Right atrium auricular region (tissue), 2 donors: ENCODE measurements at regions not wholly inside any gene's neighbourhood (a gene's known extent, or its start where the extent isn't known, plus 50 kb on each side); places are given as distances from the start of the nearest gene placed in this dataset.
"Not testable (repeated sequence)": the region's sequence is repeated elsewhere in the genome, so short reads cannot be mapped to it uniquely, and the experiment has no call there.

Source experiments
- DNase-seq: peaks from one replicate; pipeline ENCODE4 v3.0.0-alpha.2; 2019; ENCODE audit warnings: low spot score
- H3K27ac ChIP-seq, 2 donors: fragments of 200-600 bp; sonication (generic); 1 replicate in 1 of 2; 2 replicates in 1 of 2; pipeline ENCODE4 v1.5.1; 2016 to 2019
- H3K27me3 ChIP-seq, 2 donors: fragments of 200-600 bp; sonication (generic); one replicate each; pipeline versions ENCODE4 v1.5.1 to v1.6.0; 2017 to 2019
- H3K36me3 ChIP-seq: fragments of 200-600 bp; sonication (generic); one replicate; pipeline ENCODE4 v1.5.1; 2016
- H3K4me1 ChIP-seq, 2 donors: fragments of 200-600 bp; sonication (generic); one replicate each; pipeline versions ENCODE4 v1.5.1 to v1.6.0; 2017 to 2019
- H3K4me3 ChIP-seq, 2 donors: fragments of 200-600 bp; sonication (generic); 1 replicate in 1 of 2; 2 replicates in 1 of 2; pipeline ENCODE4 v1.5.1; 2017 to 2019; ENCODE audit warnings: mild to moderate bottlenecking in 1 of 2, moderate library complexity in 1 of 2
- H3K9me3 ChIP-seq, 2 donors: fragments of 200-600 bp; sonication (generic); one replicate each; pipeline ENCODE4 v1.5.1; 2019
- CTCF ChIP-seq, 2 donors: fragments of 200-600 bp; sonication (generic); IDR thresholded peaks; one replicate each; pipeline ENCODE4 v1.5.1; 2019; ENCODE audit warnings: antibody characterized with exemption in 2 of 2

GRCh38 chr5:116859666-116860320 is 285.2 kb upstream of the SEMA6A start:
- no peak for DNase-seq
- Histone ChIP-seq H3K36me3 (no peaks in the 10 kb centered on the region), H3K4me3 (no peak overlapping the region), H3K9me3 (no peaks in the 10 kb centered on the region), H3K4me1 (no peaks in the 10 kb centered on the region), H3K27me3 (no peaks in the 10 kb centered on the region), H3K27ac (no peak overlapping the region)
- TF ChIP-seq CTCF (IDR thresholded peaks at IDR 0.05) = no peak

GRCh38 chr5:116858705-116859333 is 284.2 kb upstream of the SEMA6A start:
- Histone ChIP-seq H3K9me3 (no peaks in the 10 kb centered on the region), H3K27me3 (no peaks in the 10 kb centered on the region), H3K4me1 (no peaks in the 10 kb centered on the region), H3K36me3 (no peaks in the 10 kb centered on the region), H3K4me3 (no peak overlapping the region), H3K27ac (no peak overlapping the region)
- no peak for TF ChIP-seq CTCF (IDR thresholded peaks at IDR 0.05)
- DNase-seq = no peak

GRCh38 chr5:116858020-116858419 is 283.4 kb upstream of the SEMA6A start:
- not testable (repeated sequence) for H3K27me3 ChIP-seq, H3K27ac ChIP-seq, H3K4me3 ChIP-seq, H3K36me3 ChIP-seq, DNase-seq, H3K4me1 ChIP-seq, H3K9me3 ChIP-seq

GRCh38 chr5:116856271-116856670 is 281.6 kb upstream of the SEMA6A start:
- no peaks in the 10 kb centered on the region for H3K36me3 ChIP-seq

GRCh38 chr5:116853992-116854391 is 279.4 kb upstream of the SEMA6A start:
- no peak for DNase-seq
- H3K4me3 ChIP-seq = no peak overlapping the region
- no peaks in the 10 kb centered on the region for H3K36me3 ChIP-seq
- no peak overlapping the region for H3K27ac ChIP-seq
- no peaks in the 10 kb centered on the region for H3K4me1 ChIP-seq
- no peaks in the 10 kb centered on the region for H3K27me3 ChIP-seq
- TF ChIP-seq CTCF (IDR thresholded peaks at IDR 0.05) = no peak
- no peaks in the 10 kb centered on the region for H3K9me3 ChIP-seq

More at GRCh38 chr5:116856271-116856670, 281.6 kb upstream of the SEMA6A start:
- Histone ChIP-seq H3K4me1 (no peaks in the 10 kb centered on the region), H3K27ac (no peak overlapping the region), H3K4me3 (no peak overlapping the region), H3K27me3 (no peaks in the 10 kb centered on the region), H3K9me3 (no peaks in the 10 kb centered on the region)
- DNase-seq = no peak
- TF ChIP-seq CTCF (IDR thresholded peaks at IDR 0.05) = no peak

GRCh38 chr5:116848954-116849581 is 274.4 kb upstream of the SEMA6A start:
- no peak for TF ChIP-seq CTCF (IDR thresholded peaks at IDR 0.05)
- Histone ChIP-seq H3K4me1 (no peaks in the 10 kb centered on the region), H3K36me3 (no peaks in the 10 kb centered on the region), H3K9me3 (no peaks in the 10 kb centered on the region), H3K27ac (no peak overlapping the region), H3K27me3 (no peaks in the 10 kb centered on the region), H3K4me3 (no peak overlapping the region)
- no peak for DNase-seq
